ENCODE measurements at regions not wholly inside any gene's neighbourhood (a gene's known extent, or its start where the extent isn't known, plus 50 kb on each side); places are given as distances from the start of the nearest gene placed in this dataset.

GRCh38 chr2:120857931-120858330 lies 122.3 kb downstream of the GLI2 start:
- DNase-seq: no peak
- Mint-ChIP-seq H3K36me3 (ENCODE audit: low read depth) (no peaks in the 10 kb centered on the region), H3K27me3 (no peaks in the 10 kb centered on the region), H3K4me1 (no peaks in the 10 kb centered on the region), H3K4me3 (no peak overlapping the region), H3K9me3 (no peaks in the 10 kb centered on the region), H3K27ac (no peak overlapping the region)
- intact Hi-C loops (cut with micrococcal nuclease): no loop called here

GRCh38 chr2:120858361-120859106 lies 122.9 kb downstream of the GLI2 start:
- H3K27ac Mint-ChIP-seq: no peak overlapping the region
- DNase-seq: no peak
- no peaks in the 10 kb centered on the region for H3K9me3 Mint-ChIP-seq
- no peaks in the 10 kb centered on the region for H3K27me3 Mint-ChIP-seq
- H3K4me3 Mint-ChIP-seq: no peak overlapping the region
- no peaks in the 10 kb centered on the region for H3K4me1 Mint-ChIP-seq
- intact Hi-C loops (cut with micrococcal nuclease): no loop called here
- H3K36me3 Mint-ChIP-seq (ENCODE audit: low read depth): no peaks in the 10 kb centered on the region

GRCh38 chr2:120859128-120859527 lies 123.5 kb downstream of the GLI2 start:
- intact Hi-C loops (cut with micrococcal nuclease): no loop called here
- Mint-ChIP-seq H3K4me3 (no peak overlapping the region), H3K36me3 (ENCODE audit: low read depth) (no peaks in the 10 kb centered on the region), H3K27me3 (no peaks in the 10 kb centered on the region), H3K9me3 (no peaks in the 10 kb centered on the region), H3K4me1 (no peaks in the 10 kb centered on the region), H3K27ac (no peak overlapping the region)
- DNase-seq: no peak

GRCh38 chr2:120859814-120860578 lies 124.3 kb downstream of the GLI2 start:
- Mint-ChIP-seq H3K9me3 (no peaks in the 10 kb centered on the region), H3K27ac (no peak overlapping the region), H3K4me3 (no peak overlapping the region), H3K4me1 (no peaks in the 10 kb centered on the region), H3K36me3 (ENCODE audit: low read depth) (no peaks in the 10 kb centered on the region), H3K27me3 (no peaks in the 10 kb centered on the region)
- DNase-seq: no peak
- intact Hi-C loops (cut with micrococcal nuclease): no loop called here

GRCh38 chr2:120860579-120860922 lies 124.9 kb downstream of the GLI2 start:
- H3K27ac Mint-ChIP-seq: no peak overlapping the region
- no peaks in the 10 kb centered on the region for H3K27me3 Mint-ChIP-seq
- H3K36me3 Mint-ChIP-seq (ENCODE audit: low read depth): no peaks in the 10 kb centered on the region
- H3K9me3 Mint-ChIP-seq: no peaks in the 10 kb centered on the region
- intact Hi-C loops (cut with micrococcal nuclease): no loop called here
- no peak for DNase-seq
- no peak overlapping the region for H3K4me3 Mint-ChIP-seq
- no peaks in the 10 kb centered on the region for H3K4me1 Mint-ChIP-seq

GRCh38 chr2:120861191-120861575 lies 125.5 kb downstream of the GLI2 start:
- no peaks in the 10 kb centered on the region for H3K36me3 Mint-ChIP-seq (ENCODE audit: low read depth)
- intact Hi-C loops (cut with micrococcal nuclease): no loop called here
- H3K9me3 Mint-ChIP-seq: no peaks in the 10 kb centered on the region
- DNase-seq: no peak
- H3K27me3 Mint-ChIP-seq: peaks cover 3% of the 10 kb centered on the region
- no peak overlapping the region for H3K4me3 Mint-ChIP-seq
- no peaks in the 10 kb centered on the region for H3K4me1 Mint-ChIP-seq
- no peak overlapping the region for H3K27ac Mint-ChIP-seq

- no peak for DNase-seq
- Mint-ChIP-seq H3K9me3 (no peaks in the 10 kb centered on the region), H3K4me3 (no peak overlapping the region), H3K27me3 (peaks cover 7% of the 10 kb centered on the region), H3K4me1 (no peaks in the 10 kb centered on the region), H3K36me3 (ENCODE audit: low read depth) (no peaks in the 10 kb centered on the region), H3K27ac (no peak overlapping the region)
- intact Hi-C loops (cut with micrococcal nuclease): no loop called here
Observed at GRCh38 chr2:120861576-120862191, 126.0 kb downstream of the GLI2 start.

- Mint-ChIP-seq H3K27ac (no peak overlapping the region), H3K9me3 (no peaks in the 10 kb centered on the region), H3K27me3 (peaks cover 13% of the 10 kb centered on the region), H3K4me1 (no peaks in the 10 kb centered on the region), H3K4me3 (no peak overlapping the region), H3K36me3 (ENCODE audit: low read depth) (no peaks in the 10 kb centered on the region)
- intact Hi-C loops (cut with micrococcal nuclease): no loop called here
- DNase-seq: no peak
Observed at GRCh38 chr2:120862201-120863060, 126.8 kb downstream of the GLI2 start.

GRCh38 chr2:120863146-120863545 lies 127.5 kb downstream of the GLI2 start:
- H3K4me3 Mint-ChIP-seq: no peak overlapping the region
- H3K36me3 Mint-ChIP-seq (ENCODE audit: low read depth): no peaks in the 10 kb centered on the region
- intact Hi-C loops (cut with micrococcal nuclease): no loop called here
- H3K27me3 Mint-ChIP-seq: peaks cover 20% of the 10 kb centered on the region
- no peak overlapping the region for H3K27ac Mint-ChIP-seq
- H3K4me1 Mint-ChIP-seq: no peaks in the 10 kb centered on the region
- no peaks in the 10 kb centered on the region for H3K9me3 Mint-ChIP-seq
- DNase-seq: no peak

- Mint-ChIP-seq H3K9me3 (no peaks in the 10 kb centered on the region), H3K27me3 (peaks cover 27% of the 10 kb centered on the region), H3K4me1 (no peaks in the 10 kb centered on the region), H3K36me3 (ENCODE audit: low read depth) (no peaks in the 10 kb centered on the region), H3K4me3 (no peak overlapping the region), H3K27ac (no peak overlapping the region)
- intact Hi-C loops (cut with micrococcal nuclease): no loop called here
- DNase-seq: no peak
Observed at GRCh38 chr2:120863661-120864320, 128.1 kb downstream of the GLI2 start.

- H3K27ac Mint-ChIP-seq: no peak overlapping the region
- H3K36me3 Mint-ChIP-seq (ENCODE audit: low read depth): no peaks in the 10 kb centered on the region
- peaks cover 33% of the 10 kb centered on the region for H3K27me3 Mint-ChIP-seq
- no peaks in the 10 kb centered on the region for H3K4me1 Mint-ChIP-seq
- no peaks in the 10 kb centered on the region for H3K9me3 Mint-ChIP-seq
- intact Hi-C loops (cut with micrococcal nuclease): no loop called here
- DNase-seq: no peak
- H3K4me3 Mint-ChIP-seq: no peak overlapping the region
Observed at GRCh38 chr2:120864981-120865380, 129.3 kb downstream of the GLI2 start.

- intact Hi-C loops (cut with micrococcal nuclease): no loop called here
- Mint-ChIP-seq H3K27me3 (peaks cover 36% of the 10 kb centered on the region), H3K4me1 (no peaks in the 10 kb centered on the region), H3K4me3 (no peak overlapping the region), H3K36me3 (ENCODE audit: low read depth) (no peaks in the 10 kb centered on the region), H3K9me3 (no peaks in the 10 kb centered on the region), H3K27ac (no peak overlapping the region)
- DNase-seq: no peak
Observed at GRCh38 chr2:120865656-120866055, 130.0 kb downstream of the GLI2 start.

GRCh38 chr2:120866071-120866470 lies 130.4 kb downstream of the GLI2 start:
- no peak for DNase-seq
- Mint-ChIP-seq H3K27me3 (peaks cover 36% of the 10 kb centered on the region), H3K4me3 (no peak overlapping the region), H3K4me1 (no peaks in the 10 kb centered on the region), H3K36me3 (ENCODE audit: low read depth) (no peaks in the 10 kb centered on the region), H3K9me3 (no peaks in the 10 kb centered on the region), H3K27ac (no peak overlapping the region)
- intact Hi-C loops (cut with micrococcal nuclease): no loop called here

All from activated CD4-positive, alpha-beta T cell treated with anti-CD3 and anti-CD28 coated beads, Interleukin-2, amount 10 ng/mL, durations not matched to agents 24 days and 14 days (primary cell).